Activated naive CD8-positive, alpha-beta T cell treated with anti-CD3 and anti-CD28 coated beads for 36 hours (primary cell): ENCODE measurements at regions not wholly inside any gene's neighbourhood (a gene's known extent, or its start where the extent isn't known, plus 50 kb on each side); places are given as distances from the start of the nearest gene placed in this dataset.

Source experiments
- DNase-seq: peaks from one replicate; pipeline ENCODE4 v3.0.0; 2021
- H3K27ac Mint-ChIP-seq: one replicate; pipeline ENCODE4 v1.8.0; 2022; ENCODE audit warnings: mild to moderate bottlenecking, moderate library complexity, mixed read lengths
- H3K27me3 Mint-ChIP-seq: one replicate; pipeline ENCODE4 v1.8.0; 2022; ENCODE audit warnings: mild to moderate bottlenecking, mixed read lengths
- H3K36me3 Mint-ChIP-seq: one replicate; pipeline ENCODE4 v1.8.0; 2021; ENCODE audit warnings: mild to moderate bottlenecking, mixed read lengths
- H3K4me1 Mint-ChIP-seq: one replicate; pipeline ENCODE4 v1.8.0; 2021; ENCODE audit warnings: mixed read lengths
- H3K4me3 Mint-ChIP-seq: one replicate; pipeline ENCODE4 v1.8.0; 2022; ENCODE audit warnings: mild to moderate bottlenecking, moderate library complexity, mixed read lengths
- H3K9me3 Mint-ChIP-seq: one replicate; pipeline ENCODE4 v1.8.0; 2022; ENCODE audit warnings: mixed read lengths

- DNase-seq: no peak
- H3K4me1 Mint-ChIP-seq: no peaks in the 10 kb centered on the region
- no peaks in the 10 kb centered on the region for H3K36me3 Mint-ChIP-seq
- no peaks in the 10 kb centered on the region for H3K27me3 Mint-ChIP-seq
- no peak overlapping the region for H3K27ac Mint-ChIP-seq
- H3K4me3 Mint-ChIP-seq: no peak overlapping the region
- no peaks in the 10 kb centered on the region for H3K9me3 Mint-ChIP-seq
Observed at GRCh38 chr1:82240571-82240970, 439.8 kb downstream of the ADGRL2 start.

- H3K27ac Mint-ChIP-seq: no peak overlapping the region
- H3K4me1 Mint-ChIP-seq: no peaks in the 10 kb centered on the region
- H3K27me3 Mint-ChIP-seq: no peaks in the 10 kb centered on the region
- no peaks in the 10 kb centered on the region for H3K9me3 Mint-ChIP-seq
- H3K4me3 Mint-ChIP-seq: no peak overlapping the region
- H3K36me3 Mint-ChIP-seq: no peaks in the 10 kb centered on the region
- no peak for DNase-seq
Observed at GRCh38 chr1:82230667-82231066, 429.9 kb downstream of the ADGRL2 start.

GRCh38 chr1:82227306-82228095 lies 426.8 kb downstream of the ADGRL2 start:
- no peak for DNase-seq
- Mint-ChIP-seq H3K27ac (no peak overlapping the region), H3K9me3 (no peaks in the 10 kb centered on the region), H3K27me3 (no peaks in the 10 kb centered on the region), H3K36me3 (no peaks in the 10 kb centered on the region), H3K4me1 (no peaks in the 10 kb centered on the region), H3K4me3 (no peak overlapping the region)

- no peak for DNase-seq
- H3K4me1 Mint-ChIP-seq: no peaks in the 10 kb centered on the region
- H3K27ac Mint-ChIP-seq: no peak overlapping the region
- H3K4me3 Mint-ChIP-seq: no peak overlapping the region
- no peaks in the 10 kb centered on the region for H3K36me3 Mint-ChIP-seq
- no peaks in the 10 kb centered on the region for H3K9me3 Mint-ChIP-seq
- H3K27me3 Mint-ChIP-seq: no peaks in the 10 kb centered on the region
Observed at GRCh38 chr1:82226186-82226505, 425.4 kb downstream of the ADGRL2 start.

DNA sequence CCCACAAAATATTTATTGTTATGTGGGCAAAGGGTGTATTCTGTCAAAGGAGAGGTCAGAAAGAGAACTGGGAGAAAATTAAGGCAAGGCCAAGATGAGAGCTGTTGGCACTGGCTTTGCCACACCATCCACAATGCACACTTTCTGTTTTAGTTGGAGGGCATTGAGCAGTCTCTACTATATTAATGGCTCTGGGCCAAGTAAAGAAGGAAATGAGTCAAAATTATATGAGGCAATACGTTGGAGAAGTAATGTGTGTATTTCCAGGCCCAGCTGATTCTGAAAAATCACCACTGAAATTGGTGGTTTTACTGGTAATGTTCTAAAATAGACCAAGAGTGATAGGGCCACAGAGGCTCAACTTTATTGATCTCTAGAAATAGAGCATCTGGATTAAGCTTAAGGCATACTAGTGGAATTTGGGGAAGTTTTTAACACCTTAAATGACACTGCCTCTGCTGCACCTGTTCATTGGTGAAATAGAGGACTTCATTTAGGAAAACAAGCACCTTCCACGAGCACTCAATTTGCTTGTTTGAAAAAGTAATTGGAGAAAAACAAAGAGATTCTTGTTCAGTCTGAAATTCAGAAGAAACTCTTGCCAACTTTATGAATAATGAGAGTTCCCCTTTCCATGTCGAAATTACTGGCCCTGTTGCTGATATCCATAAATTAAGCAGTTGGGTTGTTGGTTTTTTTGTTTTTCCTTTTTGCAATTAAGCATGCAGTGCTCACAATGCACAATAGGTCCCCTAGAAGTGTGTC lies 424.9 kb downstream of the ADGRL2 start:
- no peak overlapping the region for H3K27ac Mint-ChIP-seq

DNA sequence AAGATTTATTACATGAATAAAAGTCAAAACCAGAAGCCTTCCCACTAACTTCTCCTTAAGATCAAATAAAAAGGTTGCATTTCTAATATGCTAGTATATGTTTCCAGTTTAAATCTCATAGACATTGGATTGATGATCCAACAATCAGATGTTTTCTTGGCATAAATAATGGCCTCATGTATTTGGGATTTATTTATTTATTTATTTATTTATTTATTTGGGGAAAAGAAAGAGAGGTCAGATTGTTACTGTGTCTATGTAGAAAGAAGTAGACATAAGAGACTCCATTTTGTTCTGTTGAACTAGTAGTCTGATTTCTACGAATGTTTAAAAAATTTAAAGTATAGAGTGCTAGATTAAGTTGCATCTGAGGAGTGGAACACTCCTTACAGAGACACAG lies 422.4 kb downstream of the ADGRL2 start:
- no peaks in the 10 kb centered on the region for H3K9me3 Mint-ChIP-seq
- H3K4me1 Mint-ChIP-seq: no peaks in the 10 kb centered on the region
- no peak overlapping the region for H3K27ac Mint-ChIP-seq
- no peak for DNase-seq
- H3K4me3 Mint-ChIP-seq: no peak overlapping the region
- H3K27me3 Mint-ChIP-seq: no peaks in the 10 kb centered on the region
- H3K36me3 Mint-ChIP-seq: no peaks in the 10 kb centered on the region

More for the DNA sequence above, 424.9 kb downstream of the ADGRL2 start:
- Mint-ChIP-seq H3K4me3 (no peak overlapping the region), H3K27me3 (no peaks in the 10 kb centered on the region), H3K36me3 (no peaks in the 10 kb centered on the region), H3K4me1 (no peaks in the 10 kb centered on the region), H3K9me3 (no peaks in the 10 kb centered on the region)
- no peak for DNase-seq

DNA sequence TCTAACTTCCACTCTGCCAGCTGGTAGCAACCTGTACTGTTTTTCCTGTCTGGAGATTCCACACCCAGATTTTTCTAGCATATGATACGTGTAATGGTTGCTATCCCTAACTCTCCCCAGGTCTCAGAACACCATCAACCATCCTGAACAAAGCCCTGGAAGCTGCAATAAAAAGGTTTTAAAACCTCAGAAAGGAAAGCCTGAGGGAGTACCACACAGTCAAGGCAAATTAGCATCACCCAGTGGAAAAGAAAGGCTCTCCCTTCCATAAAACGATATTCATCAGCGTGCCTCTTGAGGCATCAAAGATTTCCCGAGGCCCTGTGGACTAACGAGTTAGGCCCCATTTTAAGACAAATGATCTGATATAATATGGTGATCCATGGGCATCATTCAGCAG lies 421.0 kb downstream of the ADGRL2 start:
- H3K4me3 Mint-ChIP-seq: no peak overlapping the region
- H3K27ac Mint-ChIP-seq: no peak overlapping the region
- no peaks in the 10 kb centered on the region for H3K4me1 Mint-ChIP-seq
- H3K27me3 Mint-ChIP-seq: no peaks in the 10 kb centered on the region
- no peaks in the 10 kb centered on the region for H3K9me3 Mint-ChIP-seq
- no peaks in the 10 kb centered on the region for H3K36me3 Mint-ChIP-seq
- DNase-seq: no peak

DNA sequence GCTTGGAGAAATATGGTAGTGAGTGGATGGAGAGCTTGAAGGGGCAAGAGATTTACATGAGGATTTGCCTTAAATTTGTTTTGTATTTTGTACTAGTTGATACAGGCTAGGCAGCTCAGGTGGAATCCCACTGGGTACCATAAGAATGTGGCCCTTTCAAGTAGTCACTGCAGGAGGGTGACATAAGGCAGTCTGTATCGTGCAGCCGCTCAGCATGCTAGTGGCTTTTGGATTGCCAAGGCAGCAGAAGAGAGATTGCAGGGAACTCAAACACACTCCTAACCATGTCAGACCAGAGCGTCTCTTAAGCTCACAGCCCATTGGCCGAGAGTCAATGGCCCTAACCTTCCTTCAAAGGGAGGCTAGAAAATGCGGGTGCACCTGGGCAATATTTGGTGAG lies 420.0 kb downstream of the ADGRL2 start:
- H3K4me1 Mint-ChIP-seq: no peaks in the 10 kb centered on the region
- no peaks in the 10 kb centered on the region for H3K9me3 Mint-ChIP-seq
- no peaks in the 10 kb centered on the region for H3K36me3 Mint-ChIP-seq
- no peak for DNase-seq
- H3K27me3 Mint-ChIP-seq: no peaks in the 10 kb centered on the region
- no peak overlapping the region for H3K27ac Mint-ChIP-seq
- no peak overlapping the region for H3K4me3 Mint-ChIP-seq

- Mint-ChIP-seq H3K27me3 (no peaks in the 10 kb centered on the region), H3K4me1 (no peaks in the 10 kb centered on the region), H3K9me3 (no peaks in the 10 kb centered on the region), H3K36me3 (no peaks in the 10 kb centered on the region), H3K27ac (no peak overlapping the region), H3K4me3 (no peak overlapping the region)
- no peak for DNase-seq
Observed at GRCh38 chr1:82219841-82220240, 419.1 kb downstream of the ADGRL2 start.

- no peaks in the 10 kb centered on the region for H3K9me3 Mint-ChIP-seq
- no peak overlapping the region for H3K4me3 Mint-ChIP-seq
- no peak for DNase-seq
- no peaks in the 10 kb centered on the region for H3K36me3 Mint-ChIP-seq
- H3K27ac Mint-ChIP-seq: no peak overlapping the region
- H3K27me3 Mint-ChIP-seq: no peaks in the 10 kb centered on the region
- H3K4me1 Mint-ChIP-seq: no peaks in the 10 kb centered on the region
Observed at GRCh38 chr1:82218846-82219245, 418.1 kb downstream of the ADGRL2 start.

GRCh38 chr1:82215853-82216175 lies 415.1 kb downstream of the ADGRL2 start:
- DNase-seq: no peak
- Mint-ChIP-seq H3K36me3 (no peaks in the 10 kb centered on the region), H3K27ac (no peak overlapping the region), H3K4me3 (no peak overlapping the region), H3K27me3 (no peaks in the 10 kb centered on the region), H3K9me3 (no peaks in the 10 kb centered on the region), H3K4me1 (no peaks in the 10 kb centered on the region)

DNA sequence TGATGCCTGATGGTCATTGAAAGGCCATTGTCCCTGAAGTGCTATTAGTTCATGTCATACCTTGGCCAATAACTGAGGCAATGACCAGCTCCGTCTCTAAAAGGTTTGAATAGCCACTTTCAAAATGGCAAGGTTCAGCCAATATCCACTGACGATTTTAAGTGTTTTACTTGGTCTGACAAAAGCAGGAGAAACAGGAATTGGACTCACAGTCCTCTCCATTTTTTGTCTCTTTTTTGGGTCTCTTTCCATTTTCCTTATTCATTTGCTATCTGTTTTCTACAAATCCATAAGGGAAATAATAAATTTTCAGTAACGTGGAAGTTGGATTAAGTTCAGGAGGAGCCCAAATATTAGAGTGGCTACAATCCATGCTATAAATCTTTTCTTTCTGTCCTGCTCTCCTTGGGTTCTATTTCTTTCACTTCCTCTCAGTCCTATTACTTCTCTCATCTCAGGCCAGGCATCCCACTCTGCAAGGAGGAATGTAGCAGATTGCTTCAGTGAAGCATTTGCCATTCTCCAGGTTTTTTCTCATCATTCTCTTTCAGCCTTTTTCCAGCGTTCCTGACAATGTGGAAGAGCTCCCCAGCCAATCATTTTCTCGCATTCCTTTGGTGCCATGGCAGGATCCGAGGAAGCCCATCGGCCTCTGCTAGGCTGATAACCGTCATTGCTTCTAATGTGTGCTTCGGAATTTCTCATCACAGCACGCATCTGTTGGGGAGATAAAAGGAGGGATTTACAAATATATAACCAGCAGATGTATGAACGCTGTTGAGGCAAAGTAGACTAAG lies 414.5 kb downstream of the ADGRL2 start:
- Mint-ChIP-seq H3K27me3 (no peaks in the 10 kb centered on the region), H3K4me1 (no peaks in the 10 kb centered on the region), H3K27ac (no peak overlapping the region), H3K4me3 (no peak overlapping the region), H3K36me3 (no peaks in the 10 kb centered on the region), H3K9me3 (no peaks in the 10 kb centered on the region)
- no peak for DNase-seq

- Mint-ChIP-seq H3K36me3 (no peaks in the 10 kb centered on the region), H3K27ac (no peak overlapping the region), H3K4me3 (no peak overlapping the region), H3K4me1 (no peaks in the 10 kb centered on the region), H3K9me3 (no peaks in the 10 kb centered on the region), H3K27me3 (no peaks in the 10 kb centered on the region)
- no peak for DNase-seq
Observed at GRCh38 chr1:82214606-82215005, 413.9 kb downstream of the ADGRL2 start.

DNA sequence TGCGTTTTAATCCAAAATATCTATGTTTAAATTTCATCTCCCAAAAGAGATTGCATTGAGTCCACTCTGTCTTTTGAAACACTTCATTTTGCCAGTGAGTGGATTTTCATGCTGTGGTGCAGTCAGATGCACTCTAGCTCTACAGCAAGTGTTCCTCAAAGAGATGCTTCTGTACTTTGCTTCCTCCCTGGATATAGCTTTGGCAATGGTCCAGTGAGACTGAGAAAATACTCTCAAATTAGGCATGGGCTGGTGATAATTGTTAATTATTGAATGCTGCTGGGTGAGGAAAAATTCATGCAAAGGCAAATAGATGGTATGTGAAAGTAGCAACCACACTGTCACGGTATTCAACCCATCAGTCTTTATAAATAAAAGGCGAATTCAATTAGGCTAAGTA lies 396.9 kb downstream of the ADGRL2 start:
- no peaks in the 10 kb centered on the region for H3K9me3 Mint-ChIP-seq
- DNase-seq: no peak
- H3K36me3 Mint-ChIP-seq: no peaks in the 10 kb centered on the region
- H3K4me1 Mint-ChIP-seq: no peaks in the 10 kb centered on the region
- no peaks in the 10 kb centered on the region for H3K27me3 Mint-ChIP-seq
- no peak overlapping the region for H3K4me3 Mint-ChIP-seq
- no peak overlapping the region for H3K27ac Mint-ChIP-seq

- H3K9me3 Mint-ChIP-seq: no peaks in the 10 kb centered on the region
- H3K4me1 Mint-ChIP-seq: no peaks in the 10 kb centered on the region
- DNase-seq: no peak
- no peak overlapping the region for H3K4me3 Mint-ChIP-seq
- H3K36me3 Mint-ChIP-seq: no peaks in the 10 kb centered on the region
- no peak overlapping the region for H3K27ac Mint-ChIP-seq
- no peaks in the 10 kb centered on the region for H3K27me3 Mint-ChIP-seq
Observed at GRCh38 chr1:82195245-82195644, 394.5 kb downstream of the ADGRL2 start.
